ENCODE measurements at regions not wholly inside any gene's neighbourhood (a gene's known extent, or its start where the extent isn't known, plus 50 kb on each side); places are given as distances from the start of the nearest gene placed in this dataset.

DNA sequence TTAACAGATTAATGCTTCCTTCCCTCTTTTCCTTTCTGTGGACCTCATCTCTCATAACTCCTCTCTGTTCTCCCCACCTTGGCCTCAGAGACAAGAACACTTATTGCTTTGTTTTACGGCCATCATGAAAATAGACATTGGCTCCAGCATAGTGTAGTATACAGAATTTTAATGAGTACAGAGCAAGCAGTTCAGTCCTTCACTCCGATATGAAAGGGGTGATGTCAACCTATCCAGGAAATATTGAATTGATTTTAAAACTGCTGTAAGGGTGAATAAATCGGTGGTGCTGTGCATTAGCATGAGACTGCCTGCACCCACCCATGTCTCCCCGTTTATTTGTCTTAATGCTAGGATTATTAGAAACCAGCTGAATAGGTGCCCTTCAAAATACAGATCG is 490.9 kb upstream of the TBL1XR1 start:
- no peak overlapping the region for H4K91ac ChIP-seq (replicated peaks; ENCODE audit: insufficient read length, low read length)
- H3K4me1 ChIP-seq (replicated peaks in 1 of 4; ENCODE audit: control insufficient read depth in 3 of 4, insufficient read depth in 4 of 4, low read length in 3 of 4), result peaks cover 0 to 5% (median 0%) of the 10 kb centered on the region in 4 experiments; a peak in 2 of 7 replicates
- H2AFZ ChIP-seq (ENCODE audit: low read length), result no peak overlapping the region
- ChIA-PET POLR2A (ENCODE audit: partially characterized antibody) (no interaction called here), CTCF (ENCODE audit: partially characterized antibody) (no interaction called here)
- no peaks in the 10 kb centered on the region for H3K23me2 ChIP-seq (ENCODE audit: low read depth, low read length)
- H3K79me1 ChIP-seq (ENCODE audit: low read depth, low read length), result no peaks in the 10 kb centered on the region
- H2BK120ac ChIP-seq (replicated peaks; ENCODE audit: low read depth, low read length), result no peak overlapping the region
- WGBS, 2 experiments (ENCODE audit: extremely low coverage in 1 of 2, insufficient coverage in 1 of 2, insufficient read length in 1 of 2, insufficient replicate concordance in 2 of 2, low coverage in 1 of 2, low lambda C conversion rate in 2 of 2, missing lambda C conversion rate in 1 of 2), result 92% methylated on average over 5 of the region's 5 CpGs; no CpG with 5 or more reads in 1 of the 2 experiments
- no peak overlapping the region for H2BK5ac ChIP-seq (ENCODE audit: low read depth, low read length)
- no peak overlapping the region for H3K14ac ChIP-seq (ENCODE audit: insufficient read length)
- no peaks in the 10 kb centered on the region for H3K36me3 ChIP-seq (ENCODE audit: control insufficient read depth in 2 of 4, insufficient read depth in 4 of 4, low read length in 3 of 4)
- no peak overlapping the region for H3K18ac ChIP-seq (ENCODE audit: extremely low read depth, low read length)
- no peak overlapping the region for H3K23ac ChIP-seq (ENCODE audit: insufficient read length)
- H3K9me3 ChIP-seq (ENCODE audit: insufficient read depth in 2 of 2, low read depth in 1 of 2, low read length in 1 of 2), result no peaks in the 10 kb centered on the region
- no peak overlapping the region for H2BK20ac ChIP-seq (ENCODE audit: low read length)
- H2BK15ac ChIP-seq (ENCODE audit: low read length), result no peak overlapping the region
- H3K27ac ChIP-seq (ENCODE audit: low read depth, low read length), result no peak overlapping the region
- no peak overlapping the region for H3K56ac ChIP-seq (replicated peaks; ENCODE audit: insufficient read length, low read depth, low read length)
- no peak overlapping the region for H2AK5ac ChIP-seq (ENCODE audit: low read depth, low read length)
- no peak overlapping the region for H4K8ac ChIP-seq (ENCODE audit: extremely low read depth, insufficient read depth, low read length)
- H4K20me1 ChIP-seq (replicated peaks in 1 of 2; ENCODE audit: control insufficient read depth in 1 of 2, insufficient read depth in 2 of 2, low read length in 2 of 2), result no peaks in the 10 kb centered on the region
- H3K4ac ChIP-seq (replicated peaks; ENCODE audit: insufficient read length, low read depth, low read length), result no peak overlapping the region
- H3K4me3 ChIP-seq (ENCODE audit: extremely low read depth in 1 of 4, insufficient read depth in 2 of 4, low read depth in 3 of 4, low read length in 4 of 4), result no peak overlapping the region
- DNase-seq (ENCODE audit: low read depth in 1 of 2, low spot score in 2 of 2) (no peak), FAIRE-seq (no peak)
- H3K9ac ChIP-seq (replicated peaks in 1 of 4; ENCODE audit: extremely low read depth in 1 of 4, low read depth in 3 of 4, low read length in 3 of 4), result no peak overlapping the region
- no peak for TF ChIP-seq SP4 (IDR thresholded peaks at IDR 0.05; ENCODE audit: low read length)
- H4K5ac ChIP-seq (ENCODE audit: insufficient read length, low read depth, low read length), result no peak overlapping the region
- H3K79me2 ChIP-seq (ENCODE audit: control insufficient read depth in 1 of 2, insufficient read depth in 2 of 2, low read length in 2 of 2), result no peaks in the 10 kb centered on the region
- H3K27me3 ChIP-seq (replicated peaks in 1 of 4; ENCODE audit: control insufficient read depth in 3 of 4, extremely low read depth in 1 of 4, insufficient read depth in 3 of 4, low read length in 3 of 4), result no peaks in the 10 kb centered on the region
- H3K4me2 ChIP-seq (ENCODE audit: insufficient read depth in 1 of 2, low read depth in 2 of 2, low read length in 2 of 2), result no peak overlapping the region
- H2BK12ac ChIP-seq (ENCODE audit: low read depth, low read length), result no peak overlapping the region
